PC-9 (cell line): ENCODE measurements at regions not wholly inside any gene's neighbourhood (a gene's known extent, or its start where the extent isn't known, plus 50 kb on each side); places are given as distances from the start of the nearest gene placed in this dataset.

Source experiments
- BruUV-seq: library from RNA; stranded (reverse); fragments of 400-500 nt; replicated peaks from 2 replicates; lab custom pipeline; 2021; lab: Mats Ljungman, UMichigan
- CTCF ChIA-PET: fragments of 300-600 bp; sonication (Branson Sonifier 250); formaldehyde crosslinking; loops from one replicate; lab custom pipeline; 2022; ENCODE audit warnings: antibody characterized with exemption; lab: Charles Lee
- POLR2A ChIA-PET: fragments of 300-600 bp; sonication (Branson Sonifier 250); formaldehyde crosslinking; loops from one replicate; lab custom pipeline; 2022; ENCODE audit warnings: antibody characterized with exemption; ENCODE audit not compliant: unreplicated experiment; lab: Charles Lee
- DNase-seq, 2 experiments: peaks; one replicate each; pipeline versions ENCODE4 v3.0.0 to v3.0.0-alpha.2; 2015 to 2022; ENCODE audit warnings: mixed read lengths in 1 of 2
- H2AFZ ChIP-seq: fragments of 200-600 bp; sonication (generic); 2 replicates; pipeline ENCODE4 v1.8.1; 2017; ENCODE audit warnings: antibody characterized with exemption
- H3F3A ChIP-seq: fragments of 200-600 bp; sonication (generic); 2 replicates; pipeline ENCODE4 v1.8.1; 2017; ENCODE audit warnings: antibody characterized with exemption, mild to moderate bottlenecking, low read depth; ENCODE audit not compliant: insufficient read depth
- H3K27ac ChIP-seq: fragments of 200-600 bp; sonication (generic); 2 replicates; pipeline ENCODE4 v1.6.1; 2016; ENCODE audit warnings: mixed run types
- H3K27me3 ChIP-seq: fragments of 200-600 bp; sonication (generic); 2 replicates; pipeline ENCODE4 v1.6.1; 2016; ENCODE audit warnings: low read depth, mixed run types; ENCODE audit not compliant: insufficient read depth
- H3K36me3 ChIP-seq: fragments of 200-600 bp; sonication (generic); 2 replicates; pipeline ENCODE4 v1.6.1; 2016; ENCODE audit warnings: low read depth, mixed run types
- H3K4me1 ChIP-seq: fragments of 200-600 bp; sonication (generic); replicated peaks from 2 replicates; pipeline ENCODE4 v1.6.1; 2016; ENCODE audit warnings: mixed run types; ENCODE audit not compliant: insufficient read depth
- H3K4me2 ChIP-seq: fragments of 200-600 bp; sonication (generic); 2 replicates; pipeline ENCODE4 v1.6.1; 2017; ENCODE audit warnings: mixed run types
- H3K4me3 ChIP-seq: fragments of 200-600 bp; sonication (generic); 2 replicates; pipeline ENCODE4 v1.6.1; 2016; ENCODE audit warnings: mixed run types
- H3K79me2 ChIP-seq: fragments of 200-600 bp; sonication (generic); 2 replicates; pipeline ENCODE4 v1.6.1; 2017; ENCODE audit warnings: low read depth, mixed run types
- H3K9me2 ChIP-seq: fragments of 200-600 bp; sonication (generic); 2 replicates; pipeline ENCODE4 v1.8.1; 2017; ENCODE audit warnings: mild to moderate bottlenecking; ENCODE audit not compliant: insufficient read depth
- H3K9me3 ChIP-seq: fragments of 200-600 bp; sonication (generic); 2 replicates; pipeline ENCODE4 v1.8.1; 2016; ENCODE audit warnings: low read depth; ENCODE audit not compliant: insufficient read depth
- H4K20me1 ChIP-seq: fragments of 200-600 bp; sonication (generic); 2 replicates; pipeline ENCODE4 v1.8.1; 2017; ENCODE audit not compliant: insufficient read depth
- CTCF ChIP-seq: fragments of 200-600 bp; sonication (generic); conservative IDR thresholded peaks from 2 replicates; pipeline ENCODE4 v1.6.1; 2017; ENCODE audit warnings: mixed run types, antibody characterized with exemption, mild to moderate bottlenecking, moderate library complexity
- EZH2 ChIP-seq: fragments of 200-600 bp; sonication (generic); IDR thresholded peaks from 2 replicates; pipeline ENCODE4 v1.8.0; 2017; ENCODE audit warnings: antibody characterized with exemption, low read depth
- intact Hi-C: fragments of 100-400 bp; cut with micrococcal nuclease; formaldehyde crosslinking; loops from one replicate; pipeline ENCODE4 v1.10.0; 2022; ENCODE audit not compliant: unreplicated experiment

DNA sequence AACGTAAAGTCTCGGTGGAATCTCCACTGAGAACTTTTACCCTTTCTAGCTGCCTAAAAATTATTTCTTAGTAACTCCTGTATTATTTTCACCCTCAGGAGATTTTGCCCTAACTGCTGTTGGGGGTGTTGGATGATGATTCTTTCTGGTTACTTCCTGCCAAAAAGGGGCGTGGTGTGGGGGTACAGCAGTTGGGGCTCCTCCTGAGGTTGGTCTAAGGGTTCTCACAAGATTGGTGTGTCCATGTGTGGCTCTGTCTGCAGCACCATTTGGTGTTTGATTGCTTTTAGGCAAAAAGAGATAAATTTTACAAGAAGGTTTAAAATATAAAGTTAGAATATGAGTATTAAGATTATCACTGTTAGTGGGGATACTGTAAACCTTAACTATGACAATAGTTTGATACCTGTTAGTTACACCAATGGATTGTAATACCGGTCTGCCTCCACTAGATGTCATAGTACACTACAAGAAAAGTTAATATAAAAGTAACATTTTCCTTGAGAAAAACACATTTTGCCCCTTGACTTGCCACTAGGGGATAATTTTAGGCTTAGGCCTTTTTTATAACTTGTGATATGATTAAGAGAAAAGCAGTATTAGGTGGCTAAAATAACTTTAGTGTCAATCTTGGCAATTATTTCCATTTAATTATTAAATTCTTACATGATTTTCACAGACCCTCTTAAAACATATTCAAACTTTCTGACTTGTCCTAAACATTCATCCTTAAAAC, 928.7 kb downstream of the IPMK start:
- H3K27me3 ChIP-seq = no peaks in the 10 kb centered on the region
- intact Hi-C loops = loop anchor here (1.0 to 10.0 kb wide), 4 partner anchors 318 to 956 kb away; no protein-coding TSS in a partner anchor
- H3K27ac ChIP-seq = no peak overlapping the region
- ChIA-PET CTCF (no interaction called here), POLR2A (no interaction called here)
- no peaks in the 10 kb centered on the region for H3F3A ChIP-seq
- no peaks in the 10 kb centered on the region for H3K4me1 ChIP-seq
- no TSS peak for BruUV-seq
- TF ChIP-seq EZH2 (no peak), CTCF (peak; percentile 92)
- peak in 1 of 2 experiments; percentile 37 for DNase-seq
- no peaks in the 10 kb centered on the region for H3K9me2 ChIP-seq
- H4K20me1 ChIP-seq = no peaks in the 10 kb centered on the region
- no peaks in the 10 kb centered on the region for H3K36me3 ChIP-seq
- H3K4me3 ChIP-seq = no peak overlapping the region
- no peak overlapping the region for H2AFZ ChIP-seq
- H3K79me2 ChIP-seq = no peaks in the 10 kb centered on the region
- H3K4me2 ChIP-seq = no peak overlapping the region
- no peaks in the 10 kb centered on the region for H3K9me3 ChIP-seq

DNA sequence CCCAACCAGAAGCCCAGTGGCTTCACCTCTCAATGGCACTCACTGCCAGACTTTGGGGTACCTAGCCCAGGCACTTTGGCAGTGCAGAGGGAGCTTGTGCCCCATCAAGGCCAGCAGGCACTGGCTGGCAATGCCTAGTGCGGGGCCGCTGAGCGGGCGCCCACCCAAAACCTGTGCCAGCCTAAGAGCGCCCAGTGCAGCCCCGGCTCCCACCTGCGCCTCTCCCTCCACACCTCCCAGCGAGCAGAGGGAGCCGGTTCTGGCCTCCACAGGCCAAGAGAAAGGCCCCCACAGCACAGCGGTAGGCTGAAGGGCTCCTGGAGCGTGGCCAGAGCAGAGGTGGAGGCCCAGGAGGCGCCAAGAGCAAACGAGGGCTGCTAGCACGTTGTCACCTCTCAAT, 930.8 kb downstream of the IPMK start:
- ChIA-PET POLR2A (no interaction called here), CTCF (no interaction called here)
- H3K79me2 ChIP-seq = no peaks in the 10 kb centered on the region
- no peak overlapping the region for H3K27ac ChIP-seq
- intact Hi-C loops = loop anchor here (5.0 to 10.0 kb wide), 3 partner anchors 508 to 958 kb away; no protein-coding TSS in a partner anchor
- no peak overlapping the region for H3K4me3 ChIP-seq
- no peaks in the 10 kb centered on the region for H3K4me1 ChIP-seq
- no peaks in the 10 kb centered on the region for H3F3A ChIP-seq
- no peak overlapping the region for H3K4me2 ChIP-seq
- no peaks in the 10 kb centered on the region for H3K9me2 ChIP-seq
- BruUV-seq = no TSS peak
- no peak overlapping the region for H2AFZ ChIP-seq
- TF ChIP-seq EZH2 (no peak), CTCF (no peak)
- no peaks in the 10 kb centered on the region for H3K36me3 ChIP-seq
- H4K20me1 ChIP-seq = no peaks in the 10 kb centered on the region
- no peaks in the 10 kb centered on the region for H3K9me3 ChIP-seq
- no peaks in the 10 kb centered on the region for H3K27me3 ChIP-seq
- DNase-seq = no peak

DNA sequence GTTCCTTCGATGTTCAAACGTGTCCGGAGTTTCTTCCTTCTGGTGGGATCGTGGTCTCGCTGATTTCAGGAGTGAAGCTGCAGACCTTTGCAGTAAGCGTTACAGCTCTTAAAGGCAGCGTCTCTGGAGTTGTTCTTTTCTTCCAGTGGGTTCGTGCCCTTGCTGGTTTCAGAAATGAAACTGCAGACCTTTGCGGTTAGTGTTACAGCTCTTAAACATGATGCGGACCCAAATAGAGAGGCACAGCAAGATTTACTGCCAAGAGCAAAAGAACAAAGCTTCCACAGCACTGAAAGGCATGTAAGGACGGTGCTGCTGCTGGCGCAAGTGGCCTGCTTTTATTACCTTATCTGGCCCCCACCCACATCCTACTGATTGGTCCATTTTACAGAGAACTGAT, 931.4 kb downstream of the IPMK start:
- DNase-seq = no peak
- Histone ChIP-seq H3K79me2 (no peaks in the 10 kb centered on the region), H3F3A (no peaks in the 10 kb centered on the region), H3K9me2 (no peaks in the 10 kb centered on the region), H3K9me3 (no peaks in the 10 kb centered on the region), H3K27me3 (no peaks in the 10 kb centered on the region), H2AFZ (no peak overlapping the region), H3K4me3 (no peak overlapping the region), H4K20me1 (no peaks in the 10 kb centered on the region), H3K4me1 (no peaks in the 10 kb centered on the region), H3K27ac (no peak overlapping the region), H3K36me3 (no peaks in the 10 kb centered on the region), H3K4me2 (no peak overlapping the region)
- ChIA-PET POLR2A (no interaction called here), CTCF (no interaction called here)
- BruUV-seq = no TSS peak
- TF ChIP-seq CTCF (no peak), EZH2 (no peak)
- intact Hi-C loops = loop anchor here (5.0 to 10.0 kb wide), 3 partner anchors 508 to 958 kb away; no protein-coding TSS in a partner anchor
